Dedifferentiated amniotic fluid mesenchymal stem cell (primary cell): ENCODE measurements at regions not wholly inside any gene's neighbourhood (a gene's known extent, or its start where the extent isn't known, plus 50 kb on each side); places are given as distances from the start of the nearest gene placed in this dataset.
"Not testable (repeated sequence)": the region's sequence is repeated elsewhere in the genome, so short reads cannot be mapped to it uniquely, and the experiment has no call there.

Source experiments
- DNase-seq: peaks from one replicate; pipeline ENCODE4 v3.0.0-alpha.2; 2016; ENCODE audit errors: extremely low spot score

DNA sequence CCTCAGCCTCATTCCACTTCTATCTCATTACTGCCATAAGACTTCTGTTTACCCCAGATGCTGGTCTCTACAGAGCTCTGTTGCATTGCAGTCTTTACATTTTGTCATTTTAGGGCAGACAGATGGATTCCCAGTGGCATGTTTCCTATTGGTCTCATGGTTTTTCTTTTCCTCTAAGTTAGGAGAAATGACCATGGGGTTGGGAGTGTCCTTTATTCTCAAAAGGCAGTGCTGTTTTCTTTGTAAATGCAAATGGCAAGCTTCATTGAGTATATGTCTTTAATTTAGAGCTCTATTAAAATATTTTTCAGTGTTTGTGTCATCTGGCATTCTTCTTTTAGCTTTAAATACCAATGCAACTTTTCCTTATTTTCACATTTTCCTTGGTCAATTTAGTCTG lies 57.0 kb downstream of the MSTN start:
- no peak for DNase-seq

DNA sequence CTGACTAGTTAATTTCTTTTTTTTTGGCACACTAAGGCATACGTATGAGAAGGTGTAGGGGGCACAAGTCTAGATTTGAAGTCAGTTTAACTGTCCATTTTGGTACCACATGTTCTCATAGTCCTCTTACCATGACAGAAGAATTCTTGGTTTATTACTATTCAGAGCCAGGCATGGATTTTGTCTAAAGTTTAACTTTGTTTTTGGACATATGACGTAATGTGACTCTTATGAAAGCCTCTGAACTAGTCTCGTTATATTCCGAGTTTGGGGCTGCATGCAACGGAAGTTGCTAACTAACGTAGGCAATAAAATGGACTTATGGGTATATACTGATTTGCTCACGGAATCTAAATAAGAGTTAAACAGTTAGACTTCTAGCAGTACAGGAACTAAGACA lies 62.9 kb downstream of the MSTN start:
- no peak for DNase-seq

DNA sequence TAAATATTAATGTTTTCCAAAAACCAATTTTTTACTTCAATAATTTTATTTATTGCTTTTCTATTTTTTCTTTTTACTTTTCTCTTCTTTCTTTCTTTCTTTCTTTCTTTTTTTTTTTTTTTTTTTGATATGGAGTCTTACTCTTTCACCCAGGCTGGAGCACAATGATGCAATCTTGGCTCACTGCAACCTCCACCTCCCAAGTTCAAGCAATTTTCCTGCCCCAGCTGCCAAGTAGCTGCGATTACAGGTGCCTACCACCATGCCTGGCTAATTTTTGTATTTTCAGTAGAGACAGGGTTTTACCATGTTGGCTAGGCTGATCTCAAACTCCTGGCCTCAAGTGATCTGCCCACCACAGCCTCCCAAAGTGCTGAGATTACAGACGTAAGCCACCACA lies 63.9 kb downstream of the MSTN start:
- not testable (repeated sequence) for DNase-seq

DNA sequence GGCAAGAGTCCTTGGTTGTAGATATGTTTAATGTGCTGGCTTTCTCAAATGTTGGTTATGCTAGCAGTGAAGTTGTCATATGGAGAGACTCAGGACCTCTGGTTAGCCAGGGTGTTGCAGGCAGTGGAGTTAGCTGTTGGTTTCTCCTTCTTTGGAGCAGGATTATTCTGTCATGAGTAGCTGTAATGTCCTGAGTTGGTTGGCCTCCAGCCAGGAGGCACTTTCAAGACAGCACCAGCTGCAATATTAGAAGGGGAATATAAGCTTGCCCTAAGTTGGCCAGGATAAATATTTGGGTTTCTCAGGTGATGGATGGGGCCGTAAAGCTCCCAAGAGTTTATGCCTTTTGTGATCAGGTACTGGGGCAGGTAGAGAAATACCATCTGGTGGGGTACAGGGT lies 65.5 kb downstream of the MSTN start:
- DNase-seq: no peak

DNA sequence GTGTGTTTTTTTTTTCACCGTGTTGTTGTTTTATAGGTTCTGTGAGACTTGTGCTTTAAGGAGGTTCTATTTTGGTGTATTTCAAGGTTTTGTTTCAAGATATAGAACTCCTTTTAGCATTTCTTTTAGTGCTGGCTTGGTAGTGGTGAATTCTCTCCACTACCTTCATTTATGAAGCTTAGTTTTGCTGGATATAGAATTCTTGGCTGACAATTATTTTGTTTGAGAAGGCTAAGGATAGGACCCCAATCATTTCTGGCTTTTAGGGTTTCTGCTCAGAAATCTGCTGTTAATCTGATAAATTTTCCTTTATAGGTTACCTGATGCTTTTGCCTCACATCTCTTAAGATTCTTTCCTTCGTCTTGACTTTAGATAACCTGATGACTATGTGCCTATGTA lies 66.8 kb downstream of the MSTN start:
- DNase-seq: no peak

DNA sequence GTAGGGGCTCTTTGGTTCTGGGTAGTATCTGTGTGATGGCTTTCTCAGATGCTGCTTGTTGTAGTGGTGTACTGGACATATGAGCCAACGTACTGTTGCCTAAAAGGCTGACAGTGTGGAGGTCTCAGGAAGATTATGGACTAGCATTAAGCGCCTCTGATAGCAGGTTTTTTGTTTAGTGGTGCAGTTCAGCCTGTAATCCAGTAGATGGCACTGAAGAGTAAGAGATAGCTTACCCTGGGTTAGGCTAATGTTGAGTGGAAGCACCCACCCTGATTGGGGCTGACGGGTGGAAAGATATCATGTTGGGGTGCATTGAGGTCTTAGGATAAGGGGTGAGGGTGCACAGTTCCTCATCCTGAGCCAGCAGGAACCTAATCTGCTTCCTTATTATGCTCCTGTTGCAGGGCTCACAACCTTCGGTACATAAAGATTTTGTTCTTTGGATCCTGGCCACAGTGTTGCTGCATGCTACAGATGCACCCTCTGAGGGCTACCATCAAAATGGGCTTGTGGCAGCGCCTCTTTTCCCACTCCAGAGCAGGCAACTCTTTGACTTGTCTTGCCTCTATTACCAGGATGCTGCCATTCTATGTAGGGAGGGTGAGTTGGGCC lies 79.6 kb downstream of the MSTN start:
- DNase-seq: no peak

DNA sequence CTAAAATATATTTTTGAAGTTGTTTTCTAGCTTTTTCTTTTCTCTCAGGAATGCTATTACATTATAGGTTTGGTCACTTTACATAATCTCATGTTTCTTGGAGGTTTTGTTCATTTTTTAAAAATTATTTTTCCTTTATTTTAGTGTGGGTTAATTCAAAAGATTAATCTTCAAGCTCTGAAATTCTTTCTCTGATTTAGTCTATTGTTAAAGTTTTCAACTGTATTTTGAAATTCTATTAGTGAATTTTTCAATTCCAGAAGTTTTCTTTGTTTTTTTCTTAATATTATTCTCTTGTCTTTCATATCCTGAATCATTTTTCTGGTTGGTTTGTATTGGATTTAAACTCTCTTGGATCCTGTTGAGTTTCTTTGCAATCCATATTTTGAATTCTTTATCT lies 80.4 kb downstream of the MSTN start:
- no peak for DNase-seq

GRCh38 chr2:189976488-189976887 lies 86.0 kb downstream of the MSTN start:
- not testable (repeated sequence) for DNase-seq

DNA sequence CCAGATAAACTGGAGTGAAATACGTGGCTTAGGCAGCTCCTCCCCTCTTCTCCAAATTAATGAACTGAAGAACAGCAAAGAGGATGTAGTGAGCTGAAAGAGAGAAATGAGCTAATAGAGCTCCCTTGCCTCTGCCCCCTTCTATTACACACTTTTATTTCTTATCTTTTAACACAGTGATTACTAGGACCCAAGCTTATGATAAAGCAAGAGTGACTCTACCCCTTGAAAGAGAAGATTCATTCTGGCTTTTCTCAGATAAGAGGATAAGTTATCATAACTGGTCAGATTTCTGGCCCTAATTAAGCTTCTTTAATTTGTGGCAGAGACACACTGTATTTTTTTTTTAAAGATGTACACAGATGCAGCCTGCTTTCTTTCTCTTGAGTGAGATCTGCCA lies 102.2 kb downstream of the MSTN start:
- DNase-seq: no peak

DNA sequence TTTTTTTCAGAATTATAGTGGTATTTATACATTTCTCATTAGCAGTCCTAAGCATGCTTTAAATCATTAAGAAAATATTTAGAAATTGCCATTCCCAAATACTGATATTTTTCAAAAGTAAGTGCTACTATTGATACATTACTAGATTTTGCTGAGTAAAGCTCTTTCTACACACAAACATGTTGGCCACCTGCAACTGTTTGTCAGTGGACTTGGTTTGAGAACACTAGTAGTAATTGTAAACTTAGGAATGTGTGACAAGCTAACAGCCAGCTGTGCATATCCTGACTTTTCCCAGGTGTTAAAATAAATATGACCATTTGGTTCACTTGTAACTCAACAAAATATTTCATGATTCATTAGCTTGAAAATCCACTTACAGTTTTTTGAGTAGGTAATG lies 103.1 kb downstream of the MSTN start:
- DNase-seq: no peak

- no peak for DNase-seq
These were observed 107.5 kb downstream of the MSTN start for GRCh38 chr2:189954989-189955388.

DNA sequence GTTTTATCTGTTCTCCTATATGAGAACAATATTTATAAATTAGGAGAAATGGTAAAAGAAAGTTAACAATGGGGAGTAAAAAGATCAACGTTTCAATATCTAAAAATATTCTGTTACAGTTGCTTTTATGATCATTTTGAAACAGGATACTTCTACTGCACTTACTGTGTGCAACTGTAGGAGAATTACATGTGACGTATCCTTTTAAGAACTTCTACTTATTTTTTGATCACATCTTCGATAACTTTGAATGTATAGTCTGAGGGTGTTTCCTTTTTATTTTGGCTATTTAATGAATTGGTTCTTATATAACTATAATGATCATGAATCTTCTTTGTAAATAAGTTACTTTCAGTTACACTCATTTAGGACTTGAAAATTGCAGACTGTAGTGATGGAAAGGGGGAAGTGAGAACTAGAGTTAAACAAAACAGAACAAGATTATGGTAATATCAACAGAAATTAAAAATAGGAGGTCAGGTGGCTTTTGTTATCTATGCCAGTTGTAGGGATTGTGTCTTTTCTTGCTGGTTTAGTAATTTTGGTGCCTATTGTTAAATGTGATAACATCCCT lies 109.9 kb downstream of the MSTN start:
- no peak for DNase-seq

DNA sequence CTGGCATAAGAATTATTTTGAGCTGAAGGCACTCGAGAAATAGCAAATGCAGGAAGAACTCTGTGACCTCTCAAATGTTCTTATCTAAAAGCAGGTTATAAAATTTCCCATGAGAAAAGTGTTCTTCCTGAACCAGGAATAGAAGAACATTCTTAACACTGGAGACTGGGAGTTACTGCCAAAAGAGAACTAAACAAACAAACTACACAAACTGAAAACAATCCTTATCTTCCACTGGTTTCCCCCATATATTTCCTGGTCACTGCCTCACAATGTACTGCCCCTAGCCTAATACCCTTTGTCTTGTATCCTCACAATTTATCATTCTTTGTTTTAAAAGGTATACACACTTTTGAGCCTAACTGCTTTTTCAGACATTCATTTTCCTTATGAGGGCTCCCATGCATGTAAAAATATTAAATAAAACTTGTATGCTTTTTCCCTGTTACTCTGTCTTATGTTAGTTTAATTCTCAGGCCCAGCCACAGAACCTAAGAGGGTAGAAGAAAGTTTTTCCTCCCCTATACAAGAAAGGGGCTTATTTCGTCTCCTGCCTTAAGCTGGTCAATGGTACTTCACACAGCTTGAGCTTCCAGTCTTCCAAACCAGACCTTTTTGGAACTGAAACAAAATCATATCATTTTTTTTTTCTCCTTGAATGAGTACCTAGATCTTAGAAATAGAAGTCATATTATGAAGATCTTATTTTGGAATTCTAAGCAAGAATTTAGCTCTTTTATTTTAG lies 110.6 kb downstream of the MSTN start:
- no peak for DNase-seq

DNA sequence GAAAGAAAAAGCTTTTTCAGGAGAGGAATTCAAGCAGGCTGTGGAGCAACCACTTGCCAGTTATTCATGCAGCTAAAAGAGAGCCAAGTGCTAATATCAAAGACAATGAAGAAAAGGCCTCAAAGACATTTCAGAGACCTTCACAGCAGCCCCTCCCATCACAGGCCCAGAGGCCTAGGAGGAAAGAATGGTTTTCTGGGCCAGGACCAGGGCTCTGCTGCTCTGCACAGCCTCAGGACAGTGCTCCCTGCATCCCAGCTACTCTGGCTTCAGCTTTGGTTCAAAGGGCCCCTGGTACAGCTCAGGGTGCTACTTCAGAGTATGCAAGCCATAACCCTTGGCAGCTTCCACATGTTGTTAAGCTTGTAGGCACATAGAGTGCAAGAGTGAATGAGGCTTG lies 119.5 kb downstream of the MSTN start:
- DNase-seq: no peak

DNA sequence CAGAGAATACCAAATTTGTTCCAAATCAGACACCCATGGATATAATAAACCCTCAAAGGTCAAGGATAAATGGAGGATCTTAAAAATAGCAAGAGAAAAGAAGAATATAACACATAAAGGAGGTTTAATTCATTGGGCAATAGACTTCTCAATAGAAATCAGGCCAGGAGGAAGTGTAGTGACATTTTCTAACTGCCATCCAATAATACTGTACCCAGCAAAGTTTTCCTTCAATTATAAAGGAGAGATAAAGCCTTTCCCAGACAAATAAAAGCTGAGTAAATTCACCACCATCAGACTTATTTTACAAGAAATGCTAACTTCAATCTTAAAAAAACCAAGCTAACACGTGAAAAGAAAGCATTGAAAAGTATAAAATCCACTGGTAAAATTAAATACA lies 121.6 kb downstream of the MSTN start:
- no peak for DNase-seq

DNA sequence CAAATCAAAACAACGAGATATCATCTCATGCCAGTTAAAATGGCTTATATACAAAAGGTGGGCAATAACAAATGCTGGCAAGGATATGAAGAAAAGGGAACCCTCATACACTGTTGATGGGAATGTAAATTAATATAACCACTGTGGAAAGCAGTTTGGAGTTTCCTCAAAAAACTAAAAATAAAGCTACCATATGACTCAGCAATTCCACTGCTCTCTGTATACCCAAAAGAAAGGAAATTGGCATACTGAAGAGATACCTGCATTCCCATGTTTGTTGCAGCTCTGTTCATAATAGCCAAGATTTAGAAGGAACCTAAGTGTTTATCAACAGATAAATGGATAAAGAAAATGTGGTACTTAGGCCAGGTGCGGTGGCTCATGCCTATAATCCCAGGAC lies 124.8 kb downstream of the MSTN start:
- no peak for DNase-seq

- peak; percentile 90 for DNase-seq
These were observed 128.6 kb downstream of the MSTN start for GRCh38 chr2:189933911-189934399.

DNA sequence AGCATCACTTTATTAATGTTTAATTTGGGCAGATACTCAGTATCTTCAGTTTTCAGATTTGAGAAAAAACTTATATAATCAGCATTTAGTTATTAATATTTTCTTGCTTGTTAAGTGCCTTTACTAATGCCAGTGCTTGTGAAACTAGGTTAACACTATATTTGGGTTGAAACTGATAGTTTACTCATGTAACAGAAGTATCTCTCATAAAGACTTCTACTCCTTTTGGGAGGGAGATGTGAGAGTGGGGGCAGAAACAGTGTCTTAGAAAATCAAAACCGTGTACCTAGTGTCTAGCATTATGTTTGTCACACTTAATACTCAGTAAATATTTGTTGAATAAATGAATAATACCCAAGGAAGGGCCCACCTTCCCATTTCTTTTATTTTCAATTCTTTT lies 129.5 kb downstream of the MSTN start:
- no peak for DNase-seq

DNA sequence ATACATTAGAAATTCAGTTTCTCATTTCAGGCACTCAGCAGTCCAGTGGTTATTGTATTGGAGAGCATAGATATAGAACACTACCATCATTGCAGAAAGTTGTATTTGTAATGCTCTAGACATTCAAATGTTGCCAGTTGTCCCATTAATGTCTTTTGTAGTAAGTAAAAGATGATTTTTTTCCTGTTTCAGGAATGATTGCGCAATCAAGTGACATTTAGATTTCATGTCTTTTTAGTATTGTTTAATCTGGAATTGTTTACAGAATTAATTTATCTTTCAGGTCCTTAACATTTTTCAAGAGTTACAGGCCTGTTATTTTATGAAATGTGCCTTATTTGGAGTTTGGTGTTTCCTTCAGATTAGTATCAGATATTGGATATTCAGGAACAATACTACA lies 134.7 kb downstream of the MSTN start:
- no peak for DNase-seq
